ENCODE measurements at regions not wholly inside any gene's neighbourhood (a gene's known extent, or its start where the extent isn't known, plus 50 kb on each side); places are given as distances from the start of the nearest gene placed in this dataset.
A peak's percentile ranks its signal among the peaks of the same experiment; 100 is the strongest.
"Not testable (repeated sequence)": the region's sequence is repeated elsewhere in the genome, so short reads cannot be mapped to it uniquely, and the experiment has no call there.

DNA sequence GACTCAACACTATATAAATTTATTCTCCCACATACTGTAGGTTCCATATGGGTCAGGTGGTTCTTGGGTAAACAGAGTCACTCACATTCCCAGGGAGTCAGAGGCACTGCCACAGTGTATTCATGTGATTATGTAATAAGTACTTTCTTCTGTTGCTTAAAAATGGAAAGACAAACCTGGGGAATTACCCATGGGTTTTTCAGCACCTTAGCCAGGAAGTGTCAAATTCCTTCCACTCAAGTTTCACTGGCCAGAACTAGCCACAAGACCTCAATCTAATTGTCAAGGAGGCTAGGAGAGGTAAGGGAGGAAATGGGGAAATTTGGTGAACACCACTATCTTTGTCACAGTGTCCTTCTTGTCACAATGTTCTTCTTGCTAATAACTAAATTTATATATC is 333.2 kb upstream of the MDGA2 start:
- DNase-seq (ENCODE audit: low spot score): no peak

GRCh38 chr14:48005986-48006385 is 330.6 kb upstream of the MDGA2 start:
- DNase-seq (ENCODE audit: low spot score): no peak

- no peak for DNase-seq (ENCODE audit: low spot score)
Measured at GRCh38 chr14:47993883-47994282, 318.5 kb upstream of the MDGA2 start.

DNA sequence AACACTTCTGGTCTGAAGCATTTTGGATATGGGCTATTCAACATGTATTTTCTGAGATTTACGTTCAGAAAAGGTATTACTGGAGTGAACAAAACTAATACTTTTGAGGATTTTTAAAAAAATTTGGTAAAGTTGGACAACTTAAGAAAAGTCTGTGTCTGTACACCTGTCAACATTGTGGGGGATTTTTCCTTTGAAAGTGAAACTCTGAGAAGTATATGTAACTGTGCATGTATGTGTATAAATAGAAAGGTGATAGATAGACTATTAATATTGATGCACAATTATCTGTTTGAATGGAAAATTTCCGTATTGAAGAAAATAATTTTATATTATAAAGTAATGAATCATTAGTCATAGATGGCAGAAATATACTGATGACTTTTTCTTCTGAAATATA is 312.8 kb upstream of the MDGA2 start:
- no peak for DNase-seq (ENCODE audit: low spot score)

DNA sequence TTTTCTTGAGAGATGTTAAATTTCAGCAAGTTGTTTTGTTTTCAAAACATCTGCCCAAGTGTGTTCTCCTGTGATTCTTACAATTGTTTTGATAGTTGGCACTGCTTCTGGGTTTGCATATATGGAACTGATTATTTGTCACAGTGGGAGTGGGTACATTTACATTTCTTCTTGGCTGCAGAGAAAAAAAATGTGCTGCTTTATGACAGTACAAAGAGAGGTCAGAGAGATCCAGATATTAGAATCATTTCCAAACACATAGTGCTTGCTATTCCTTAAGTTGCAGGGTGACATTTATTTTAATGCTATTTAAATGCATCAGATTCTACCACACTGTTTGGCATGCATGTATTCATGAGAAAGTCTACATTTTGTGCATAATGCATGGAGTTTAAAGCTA is 303.5 kb upstream of the MDGA2 start:
- DNase-seq (ENCODE audit: low spot score): no peak

DNA sequence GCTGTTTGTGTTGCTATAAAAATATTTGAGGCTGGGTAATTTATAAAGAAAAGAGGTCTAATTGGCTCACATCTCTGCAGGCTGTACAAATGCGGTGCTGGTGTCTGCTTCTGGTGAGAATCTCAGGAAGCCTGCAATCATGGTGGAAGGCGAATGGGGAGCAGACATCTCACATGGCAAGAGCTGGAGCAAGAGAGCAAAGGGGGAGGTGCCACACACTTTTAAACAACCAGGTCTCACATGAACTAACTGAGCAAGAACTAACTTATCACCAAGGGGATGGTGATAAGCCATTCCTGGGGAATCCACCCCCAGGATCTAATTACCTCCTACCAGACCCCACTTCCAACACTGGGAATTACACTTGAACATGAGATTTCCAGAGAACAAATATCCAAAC is 300.7 kb upstream of the MDGA2 start:
- DNase-seq (ENCODE audit: low spot score): no peak

- no peak for DNase-seq (ENCODE audit: low spot score)
Measured at GRCh38 chr14:47966076-47966810, 290.8 kb upstream of the MDGA2 start.

DNA sequence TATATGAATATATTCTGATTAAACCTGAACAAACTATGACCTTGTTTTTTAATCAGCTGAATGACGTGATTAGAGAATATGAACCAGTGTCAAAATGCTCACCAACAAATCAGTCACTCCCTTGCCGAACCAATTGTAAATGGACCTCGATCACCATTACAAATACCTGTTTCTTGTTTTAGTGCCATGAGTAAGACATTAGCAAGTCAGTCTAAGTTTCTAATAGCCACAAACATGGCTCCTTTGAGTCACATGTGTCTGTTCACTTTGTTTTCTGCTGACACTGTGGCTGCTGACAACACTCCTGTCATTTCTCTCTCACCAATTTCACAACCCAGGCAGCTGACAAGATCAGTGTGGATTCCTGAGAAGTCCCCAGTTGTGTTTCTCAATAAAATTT is 286.2 kb upstream of the MDGA2 start:
- no peak for DNase-seq (ENCODE audit: low spot score)

DNA sequence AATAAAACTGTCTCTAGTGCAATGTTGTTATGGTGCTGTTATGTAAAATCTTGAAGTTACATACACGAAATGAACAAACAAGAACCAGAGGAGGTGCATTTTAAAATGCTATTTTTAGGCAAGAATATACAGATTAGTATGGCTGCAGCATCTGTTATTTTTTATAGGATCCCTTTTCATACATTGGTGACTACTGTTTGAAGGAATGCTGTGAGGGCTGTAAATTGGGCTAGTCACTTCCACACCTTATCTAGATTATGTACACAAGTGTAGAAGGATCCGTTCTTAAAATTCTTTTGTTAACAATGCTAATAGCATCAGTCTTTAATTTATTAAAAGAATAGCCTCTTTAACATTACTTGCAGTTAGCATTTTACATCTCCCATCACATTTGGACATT is 284.3 kb upstream of the MDGA2 start:
- peak; percentile 11 for DNase-seq (ENCODE audit: low spot score)

GRCh38 chr14:47949006-47949405 is 273.6 kb upstream of the MDGA2 start:
- DNase-seq (ENCODE audit: low spot score): peak; percentile 1

- no peak for DNase-seq (ENCODE audit: low spot score)
Measured at GRCh38 chr14:47935332-47935731, 259.9 kb upstream of the MDGA2 start.

GRCh38 chr14:47929334-47929733 is 253.9 kb upstream of the MDGA2 start:
- no peak for DNase-seq (ENCODE audit: low spot score)

DNA sequence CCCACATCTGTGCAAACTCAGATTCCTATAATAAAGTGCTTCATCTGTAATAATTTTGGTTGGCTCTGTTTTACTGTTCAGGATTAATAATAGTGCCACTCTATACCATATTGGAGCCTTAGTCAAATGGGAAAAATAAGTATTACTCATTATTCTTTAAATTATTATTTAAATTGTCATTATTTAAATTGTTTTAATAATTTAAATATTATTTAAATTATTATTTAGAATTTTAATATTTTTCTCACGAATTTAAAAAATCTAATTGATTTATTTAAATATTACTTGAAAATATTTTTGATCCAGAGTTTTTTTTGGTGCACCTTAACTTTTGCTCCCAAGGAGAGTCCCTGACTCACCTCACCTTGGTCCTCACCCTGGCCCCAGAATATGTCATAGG is 245.7 kb upstream of the MDGA2 start:
- no peak for DNase-seq (ENCODE audit: low spot score)

- no peak for DNase-seq (ENCODE audit: low spot score)
Measured at GRCh38 chr14:47919997-47920396, 244.6 kb upstream of the MDGA2 start.

GRCh38 chr14:47919334-47919846 is 244.0 kb upstream of the MDGA2 start:
- no peak for DNase-seq (ENCODE audit: low spot score)

DNA sequence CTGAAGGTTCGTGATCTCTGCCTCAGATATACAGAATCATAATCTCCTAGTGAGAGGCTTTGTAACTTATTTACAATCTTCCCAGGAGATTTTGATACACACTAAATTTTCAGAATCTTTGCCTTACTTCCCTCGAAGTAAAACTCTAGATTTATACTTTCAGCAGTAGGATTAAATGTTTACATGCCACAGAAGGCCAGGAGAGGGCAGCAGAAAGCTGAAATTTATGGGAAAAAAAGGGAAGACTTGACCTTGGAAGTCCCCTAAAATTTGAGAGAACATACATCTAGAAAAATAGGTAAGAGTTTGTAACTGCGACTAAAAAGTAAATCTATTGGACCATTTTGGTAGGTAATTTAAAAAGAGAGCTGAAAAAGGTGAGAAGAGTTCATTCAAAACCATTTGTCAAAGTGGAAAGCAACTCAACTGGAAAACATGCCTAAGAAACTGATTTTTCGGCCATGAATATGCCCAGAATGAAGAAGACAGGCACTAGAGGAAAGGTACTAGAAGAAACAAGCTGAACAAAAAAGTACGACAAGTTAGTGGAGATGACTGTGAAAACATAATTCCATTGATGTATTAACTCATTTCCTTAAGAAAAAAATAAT is 242.0 kb upstream of the MDGA2 start:
- peak; percentile 16 for DNase-seq (ENCODE audit: low spot score)

DNA sequence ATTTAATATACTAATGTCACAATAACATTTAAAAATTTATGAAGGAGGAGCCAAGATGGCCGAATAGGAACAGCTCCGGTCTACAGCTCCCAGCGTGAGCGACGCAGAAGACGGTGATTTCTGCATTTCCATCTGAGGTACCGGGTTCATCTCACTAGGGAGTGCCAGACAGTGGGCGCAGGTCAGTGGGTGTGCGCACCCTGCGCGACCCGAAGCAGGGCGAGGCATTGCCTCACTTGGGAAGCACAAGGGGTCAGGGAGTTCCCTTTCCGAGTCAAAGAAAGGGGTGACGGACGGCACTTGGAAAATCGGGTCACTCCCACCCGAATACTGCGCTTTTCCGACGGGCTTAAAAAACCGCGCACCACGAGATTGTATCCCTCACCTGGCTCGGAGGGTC is 225.7 kb upstream of the MDGA2 start:
- DNase-seq (ENCODE audit: low spot score): not testable (repeated sequence)

GRCh38 chr14:47899685-47900084 is 224.3 kb upstream of the MDGA2 start:
- no peak for DNase-seq (ENCODE audit: low spot score)

DNA sequence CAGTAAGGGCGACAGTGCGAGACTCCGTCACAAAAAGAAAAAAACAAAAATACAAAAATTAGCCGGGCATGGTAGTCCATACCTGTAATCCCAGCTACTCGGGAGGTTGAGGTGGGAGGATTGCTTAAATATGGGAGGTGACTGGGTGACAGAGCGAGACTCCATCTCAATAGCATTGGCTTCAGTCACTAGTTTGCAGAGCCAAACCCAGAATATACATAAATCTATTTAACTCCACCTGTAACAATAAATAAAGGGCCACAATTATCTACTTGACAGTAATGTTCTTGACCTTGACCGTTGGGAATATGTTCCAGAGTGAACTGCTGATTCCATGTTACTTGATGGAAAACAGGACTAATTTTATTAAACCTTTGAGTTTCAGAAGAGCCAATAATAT is 198.9 kb upstream of the MDGA2 start:
- DNase-seq (ENCODE audit: low spot score): no peak

GRCh38 chr14:47872588-47872987 is 197.2 kb upstream of the MDGA2 start:
- DNase-seq (ENCODE audit: low spot score): no peak

DNA sequence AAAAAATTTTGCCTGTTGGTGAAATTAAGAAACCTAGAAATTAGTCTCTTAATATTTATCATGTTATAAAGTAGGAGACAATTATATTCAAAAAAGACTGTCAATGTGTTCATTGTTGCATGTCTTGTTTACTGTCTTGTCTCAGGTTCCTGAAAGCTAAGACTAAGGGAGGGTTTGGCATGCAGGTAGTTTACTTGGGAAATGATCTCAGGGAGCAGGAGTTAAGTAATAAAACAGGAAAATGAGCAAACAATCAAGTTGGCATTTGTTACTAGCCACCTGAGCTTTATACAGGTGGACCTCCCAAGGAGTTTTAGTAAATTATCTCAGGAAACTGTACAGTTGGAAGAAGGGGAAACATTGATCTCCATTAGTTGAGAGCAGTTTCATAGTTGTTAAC is 188.0 kb upstream of the MDGA2 start:
- DNase-seq (ENCODE audit: low spot score): no peak

DNA sequence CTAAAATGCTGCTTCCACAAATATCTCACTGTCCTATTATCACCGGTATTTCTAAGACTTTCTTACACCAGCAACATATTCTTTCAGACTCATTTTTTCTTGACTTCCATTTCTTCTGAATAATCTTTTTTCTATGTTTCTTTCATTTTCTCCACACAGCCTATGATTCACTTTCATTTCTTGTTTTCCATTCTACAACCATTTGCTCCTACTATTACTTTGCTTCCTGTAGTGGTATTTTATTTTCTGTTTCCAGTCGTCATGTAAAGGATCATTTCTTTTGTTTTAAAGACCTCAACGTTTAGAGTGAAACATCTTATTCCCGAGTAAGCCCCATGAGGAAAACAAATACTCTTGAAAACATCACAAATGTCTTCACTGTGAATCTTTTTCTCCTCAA is 182.2 kb upstream of the MDGA2 start:
- DNase-seq (ENCODE audit: low spot score): no peak

DNA sequence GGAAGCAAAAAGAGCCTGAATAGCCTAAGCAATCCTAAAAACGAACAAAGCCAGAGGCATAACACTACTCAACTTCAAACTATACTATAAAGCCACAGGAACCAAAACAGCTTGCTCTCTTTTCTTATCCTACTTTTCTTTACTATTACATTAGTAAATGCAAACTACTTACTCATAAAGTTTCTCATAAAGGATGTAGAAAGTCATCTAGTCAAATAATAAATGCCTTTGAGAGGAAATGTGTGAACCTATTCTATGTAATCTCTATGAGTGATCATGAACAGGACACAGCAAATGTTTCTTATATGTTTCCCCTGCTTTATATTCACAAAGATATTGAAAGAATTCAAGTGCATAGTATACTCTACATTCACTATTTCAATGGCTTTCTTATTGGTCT is 176.9 kb upstream of the MDGA2 start:
- no peak for DNase-seq (ENCODE audit: low spot score)

DNA sequence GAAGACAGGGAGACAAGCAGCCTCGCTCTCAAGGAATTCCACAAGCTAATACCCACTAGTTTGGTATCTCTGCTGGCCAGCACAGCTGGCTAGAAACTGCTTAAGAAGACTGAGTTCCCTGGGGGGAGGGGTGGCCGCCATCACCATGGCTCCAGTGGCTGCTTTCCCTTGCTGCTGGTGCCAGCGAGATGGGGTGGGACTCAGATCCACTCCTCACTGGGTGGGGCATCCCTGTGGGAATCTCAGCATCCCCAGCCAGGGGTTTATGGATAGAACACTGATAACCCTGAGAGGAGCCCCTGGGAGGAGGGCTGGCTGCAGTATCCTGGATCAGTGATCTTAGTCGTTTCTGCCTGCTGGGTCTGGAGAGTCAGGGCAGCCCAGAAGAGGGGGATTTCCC is 170.6 kb upstream of the MDGA2 start:
- no peak for DNase-seq (ENCODE audit: low spot score)
